SK-N-SH treated with all-trans-retinoic acid at 6 μM for 48 hours (cell line): ENCODE measurements at regions not wholly inside any gene's neighbourhood (a gene's known extent, or its start where the extent isn't known, plus 50 kb on each side); places are given as distances from the start of the nearest gene placed in this dataset.
"Not testable (repeated sequence)": the region's sequence is repeated elsewhere in the genome, so short reads cannot be mapped to it uniquely, and the experiment has no call there.

Experiments
- CSDC2 ChIP-seq: fragments of 250-450 bp; sonication (Bioruptor Pico); IDR thresholded peaks from 2 replicates; pipeline ENCODE4 v1.5.0; 2020; ENCODE audit warnings: mild to moderate bottlenecking, moderate library complexity
- ESRRG ChIP-seq: fragments of 250-450 bp; sonication (Bioruptor Pico); IDR thresholded peaks from 2 replicates; pipeline ENCODE4 v1.6.1; 2021; ENCODE audit warnings: mild to moderate bottlenecking
- ISL1 ChIP-seq: fragments of 250-450 bp; sonication (Bioruptor Pico); IDR thresholded peaks from 2 replicates; pipeline ENCODE4 v2.1.2; 2022; ENCODE audit warnings: mild to moderate bottlenecking, moderate library complexity
- SNAI2 ChIP-seq: fragments of 250-450 bp; sonication (Bioruptor Pico); IDR thresholded peaks from 2 replicates; pipeline ENCODE4 v1.5.0; 2020; ENCODE audit warnings: mild to moderate bottlenecking, moderate library complexity
- TOX ChIP-seq: fragments of 250-450 bp; sonication (Bioruptor Pico); IDR thresholded peaks from 2 replicates; pipeline ENCODE4 v1.8.0; 2021; ENCODE audit warnings: mild to moderate bottlenecking, moderate library complexity, borderline replicate concordance
- ZNF70 ChIP-seq: fragments of 450-650 bp; formaldehyde crosslinking; IDR thresholded peaks from 2 replicates; pipeline ENCODE4 v1.5.0; 2020; ENCODE audit warnings: mild to moderate bottlenecking, moderate library complexity
- TF ChIP-seq, protein P1 (sequence below): fragments of 250-450 bp; sonication (Bioruptor Pico); IDR thresholded peaks from 2 replicates; pipeline ENCODE4 v1.8.0; 2020; ENCODE audit warnings: mild to moderate bottlenecking, moderate library complexity, borderline replicate concordance
- TF ChIP-seq, protein P2 (sequence below): fragments of 250-450 bp; sonication (Bioruptor Pico); IDR thresholded peaks from 2 replicates; pipeline ENCODE4 v1.8.0; 2021; ENCODE audit warnings: low read depth, mild to moderate bottlenecking, moderate library complexity, borderline replicate concordance
- TF ChIP-seq, protein P3 (sequence below): fragments of 250-450 bp; sonication (Bioruptor Pico); IDR thresholded peaks from 2 replicates; pipeline ENCODE4 v1.5.1; 2020; ENCODE audit warnings: low read depth, mild to moderate bottlenecking, moderate library complexity

DNA sequence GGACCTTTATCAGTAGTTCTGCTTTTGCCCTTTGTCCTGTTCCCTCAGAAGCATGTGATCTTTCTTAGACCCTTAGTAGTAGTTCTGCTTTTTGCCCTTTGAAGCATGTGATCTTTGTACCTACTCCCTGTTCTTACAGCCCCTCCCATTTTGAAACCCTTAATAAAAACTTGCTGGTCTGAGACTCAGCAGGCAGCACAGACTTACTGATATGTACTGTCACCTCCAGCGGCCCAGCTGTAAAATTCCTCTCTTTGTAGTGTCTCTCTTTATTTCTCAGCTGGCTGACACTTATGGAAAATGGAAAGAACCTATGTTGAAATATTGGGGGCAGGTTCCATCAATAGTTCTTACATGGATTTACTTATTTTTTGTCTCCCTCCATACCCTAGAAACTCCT lies 110.4 kb downstream of the UNC93B1 start:
- TF ChIP-seq, protein P1, sequence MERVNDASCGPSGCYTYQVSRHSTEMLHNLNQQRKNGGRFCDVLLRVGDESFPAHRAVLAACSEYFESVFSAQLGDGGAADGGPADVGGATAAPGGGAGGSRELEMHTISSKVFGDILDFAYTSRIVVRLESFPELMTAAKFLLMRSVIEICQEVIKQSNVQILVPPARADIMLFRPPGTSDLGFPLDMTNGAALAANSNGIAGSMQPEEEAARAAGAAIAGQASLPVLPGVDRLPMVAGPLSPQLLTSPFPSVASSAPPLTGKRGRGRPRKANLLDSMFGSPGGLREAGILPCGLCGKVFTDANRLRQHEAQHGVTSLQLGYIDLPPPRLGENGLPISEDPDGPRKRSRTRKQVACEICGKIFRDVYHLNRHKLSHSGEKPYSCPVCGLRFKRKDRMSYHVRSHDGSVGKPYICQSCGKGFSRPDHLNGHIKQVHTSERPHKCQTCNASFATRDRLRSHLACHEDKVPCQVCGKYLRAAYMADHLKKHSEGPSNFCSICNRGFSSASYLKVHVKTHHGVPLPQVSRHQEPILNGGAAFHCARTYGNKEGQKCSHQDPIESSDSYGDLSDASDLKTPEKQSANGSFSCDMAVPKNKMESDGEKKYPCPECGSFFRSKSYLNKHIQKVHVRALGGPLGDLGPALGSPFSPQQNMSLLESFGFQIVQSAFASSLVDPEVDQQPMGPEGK (CRISPR knock-in tag): not testable (repeated sequence)
- TF ChIP-seq, protein P2, sequence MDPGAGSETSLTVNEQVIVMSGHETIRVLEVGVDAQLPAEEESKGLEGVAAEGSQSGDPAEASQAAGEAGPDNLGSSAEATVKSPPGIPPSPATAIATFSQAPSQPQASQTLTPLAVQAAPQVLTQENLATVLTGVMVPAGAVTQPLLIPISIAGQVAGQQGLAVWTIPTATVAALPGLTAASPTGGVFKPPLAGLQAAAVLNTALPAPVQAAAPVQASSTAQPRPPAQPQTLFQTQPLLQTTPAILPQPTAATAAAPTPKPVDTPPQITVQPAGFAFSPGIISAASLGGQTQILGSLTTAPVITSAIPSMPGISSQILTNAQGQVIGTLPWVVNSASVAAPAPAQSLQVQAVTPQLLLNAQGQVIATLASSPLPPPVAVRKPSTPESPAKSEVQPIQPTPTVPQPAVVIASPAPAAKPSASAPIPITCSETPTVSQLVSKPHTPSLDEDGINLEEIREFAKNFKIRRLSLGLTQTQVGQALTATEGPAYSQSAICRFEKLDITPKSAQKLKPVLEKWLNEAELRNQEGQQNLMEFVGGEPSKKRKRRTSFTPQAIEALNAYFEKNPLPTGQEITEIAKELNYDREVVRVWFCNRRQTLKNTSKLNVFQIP (CRISPR knock-in tag): not testable (repeated sequence)
- TF ChIP-seq, protein P3, sequence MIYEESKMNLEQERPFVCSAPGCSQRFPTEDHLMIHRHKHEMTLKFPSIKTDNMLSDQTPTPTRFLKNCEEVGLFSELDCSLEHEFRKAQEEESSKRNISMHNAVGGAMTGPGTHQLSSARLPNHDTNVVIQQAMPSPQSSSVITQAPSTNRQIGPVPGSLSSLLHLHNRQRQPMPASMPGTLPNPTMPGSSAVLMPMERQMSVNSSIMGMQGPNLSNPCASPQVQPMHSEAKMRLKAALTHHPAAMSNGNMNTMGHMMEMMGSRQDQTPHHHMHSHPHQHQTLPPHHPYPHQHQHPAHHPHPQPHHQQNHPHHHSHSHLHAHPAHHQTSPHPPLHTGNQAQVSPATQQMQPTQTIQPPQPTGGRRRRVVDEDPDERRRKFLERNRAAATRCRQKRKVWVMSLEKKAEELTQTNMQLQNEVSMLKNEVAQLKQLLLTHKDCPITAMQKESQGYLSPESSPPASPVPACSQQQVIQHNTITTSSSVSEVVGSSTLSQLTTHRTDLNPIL (CRISPR knock-in tag): not testable (repeated sequence)
- TF ChIP-seq TOX (CRISPR knock-in tag); SNAI2; CSDC2 (CRISPR knock-in tag); ESRRG (CRISPR knock-in tag); ISL1 (CRISPR knock-in tag); ZNF70 (CRISPR knock-in tag): not testable (repeated sequence)
